ENCODE measurements at regions not wholly inside any gene's neighbourhood (a gene's known extent, or its start where the extent isn't known, plus 50 kb on each side); places are given as distances from the start of the nearest gene placed in this dataset.

GRCh38 chr1:182295697-182296096 is 95.9 kb downstream of the GLUL start:
- Histone ChIP-seq H4K20me1 (ENCODE audit: insufficient read depth, low read length) (no peaks in the 10 kb centered on the region), H3K79me2 (ENCODE audit: insufficient read depth, low read length) (no peaks in the 10 kb centered on the region), H3K27ac (ENCODE audit: low read depth, low read length, poor library complexity, severe bottlenecking) (no peak overlapping the region), H3K4me3 (ENCODE audit: low read depth, low read length, poor library complexity, severe bottlenecking) (no peak overlapping the region), H3K4me2 (ENCODE audit: low read length) (no peak overlapping the region), H3K27me3 (ENCODE audit: insufficient read depth, low read length) (no peaks in the 10 kb centered on the region), H2AFZ (ENCODE audit: low read length) (no peak overlapping the region), H3K9ac (ENCODE audit: low read length) (no peak overlapping the region), H3K36me3 (ENCODE audit: insufficient read depth, low read length) (no peaks in the 10 kb centered on the region), H3K9me2 (ENCODE audit: low read depth, low read length) (no peaks in the 10 kb centered on the region), H3F3A (ENCODE audit: insufficient read depth, low read length) (no peaks in the 10 kb centered on the region), H3K4me1 (ENCODE audit: insufficient read depth, low read length, severe bottlenecking) (no peaks in the 10 kb centered on the region), H3K9me3 (ENCODE audit: low read length) (no peaks in the 10 kb centered on the region)
- TF ChIP-seq CTCF (IDR thresholded peaks at IDR 0.05; ENCODE audit: low read length), result no peak
- no peak for TF ChIP-seq EZH2 (IDR thresholded peaks at IDR 0.05; ENCODE audit: borderline replicate concordance, low read length)

- Histone ChIP-seq H4K20me1 (ENCODE audit: insufficient read depth, low read length) (no peaks in the 10 kb centered on the region), H3K36me3 (ENCODE audit: insufficient read depth, low read length) (no peaks in the 10 kb centered on the region), H3K4me3 (ENCODE audit: low read depth, low read length, poor library complexity, severe bottlenecking) (no peak overlapping the region), H3K9me2 (ENCODE audit: low read depth, low read length) (no peaks in the 10 kb centered on the region), H3K27ac (ENCODE audit: low read depth, low read length, poor library complexity, severe bottlenecking) (no peak overlapping the region), H3K27me3 (ENCODE audit: insufficient read depth, low read length) (no peaks in the 10 kb centered on the region), H3K9ac (ENCODE audit: low read length) (no peak overlapping the region), H3K9me3 (ENCODE audit: low read length) (no peaks in the 10 kb centered on the region), H3F3A (ENCODE audit: insufficient read depth, low read length) (no peaks in the 10 kb centered on the region), H3K4me1 (ENCODE audit: insufficient read depth, low read length, severe bottlenecking) (no peaks in the 10 kb centered on the region), H3K79me2 (ENCODE audit: insufficient read depth, low read length) (no peaks in the 10 kb centered on the region), H3K4me2 (ENCODE audit: low read length) (no peak overlapping the region), H2AFZ (ENCODE audit: low read length) (no peak overlapping the region)
- TF ChIP-seq CTCF (IDR thresholded peaks at IDR 0.05; ENCODE audit: low read length), result no peak
- no peak for TF ChIP-seq EZH2 (IDR thresholded peaks at IDR 0.05; ENCODE audit: borderline replicate concordance, low read length)
Observed at GRCh38 chr1:182293119-182293589, 98.4 kb downstream of the GLUL start.

GRCh38 chr1:182292193-182292741 is 99.3 kb downstream of the GLUL start:
- Histone ChIP-seq H3K79me2 (ENCODE audit: insufficient read depth, low read length) (no peaks in the 10 kb centered on the region), H3K27ac (ENCODE audit: low read depth, low read length, poor library complexity, severe bottlenecking) (no peak overlapping the region), H3F3A (ENCODE audit: insufficient read depth, low read length) (no peaks in the 10 kb centered on the region), H3K9me2 (ENCODE audit: low read depth, low read length) (no peaks in the 10 kb centered on the region), H3K4me1 (ENCODE audit: insufficient read depth, low read length, severe bottlenecking) (no peaks in the 10 kb centered on the region), H3K36me3 (ENCODE audit: insufficient read depth, low read length) (no peaks in the 10 kb centered on the region), H3K27me3 (ENCODE audit: insufficient read depth, low read length) (no peaks in the 10 kb centered on the region), H4K20me1 (ENCODE audit: insufficient read depth, low read length) (no peaks in the 10 kb centered on the region), H3K4me2 (ENCODE audit: low read length) (no peak overlapping the region), H2AFZ (ENCODE audit: low read length) (no peak overlapping the region), H3K4me3 (ENCODE audit: low read depth, low read length, poor library complexity, severe bottlenecking) (no peak overlapping the region), H3K9ac (ENCODE audit: low read length) (no peak overlapping the region), H3K9me3 (ENCODE audit: low read length) (no peaks in the 10 kb centered on the region)
- TF ChIP-seq CTCF (IDR thresholded peaks at IDR 0.05; ENCODE audit: low read length) (no peak), EZH2 (IDR thresholded peaks at IDR 0.05; ENCODE audit: borderline replicate concordance, low read length) (no peak)

Measured in OCI-LY1 (cell line).